ENCODE measurements at regions not wholly inside any gene's neighbourhood (a gene's known extent, or its start where the extent isn't known, plus 50 kb on each side); places are given as distances from the start of the nearest gene placed in this dataset.
A peak's percentile ranks its signal among the peaks of the same experiment; 100 is the strongest.

DNA sequence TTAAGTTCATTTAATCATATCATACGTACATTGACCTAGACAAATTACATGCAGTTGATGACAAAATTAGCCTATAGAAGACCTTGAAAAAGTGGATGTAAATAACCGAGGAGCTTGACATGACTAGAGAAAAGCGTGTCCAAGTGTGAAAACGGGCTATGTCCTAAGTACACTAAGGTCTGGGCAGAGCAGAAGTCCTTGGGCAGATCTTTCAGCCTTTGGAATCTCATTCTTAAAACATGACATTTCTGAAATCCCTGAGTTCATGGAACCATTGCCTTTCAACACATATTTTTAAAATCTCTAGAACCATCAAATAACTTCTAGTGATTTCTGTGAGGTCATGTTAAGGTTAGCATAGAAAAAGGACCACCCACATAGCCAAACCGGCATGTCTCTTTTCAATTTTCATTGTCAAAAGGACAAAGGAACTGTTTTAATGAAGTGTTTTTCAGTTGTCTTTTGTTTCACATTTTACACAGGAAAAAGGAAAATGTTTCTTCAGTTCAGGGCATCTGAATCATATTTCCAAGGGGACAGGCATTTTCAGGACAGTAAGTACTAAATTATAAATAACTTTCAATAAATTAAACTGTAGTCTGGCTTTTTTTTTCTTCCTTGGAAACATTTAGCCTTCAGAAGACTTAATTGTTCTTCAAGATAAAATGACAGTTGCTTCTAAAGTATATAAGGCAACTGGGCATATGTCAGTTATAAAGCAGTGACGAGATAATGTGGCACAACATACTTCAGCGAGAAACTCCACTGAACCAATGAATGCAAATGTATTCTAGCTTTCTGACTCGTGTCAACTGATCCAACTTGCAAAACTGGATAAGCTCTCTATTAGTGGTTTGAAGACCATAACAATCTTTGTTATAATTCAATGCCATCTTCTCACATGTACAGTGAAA is 416.8 kb downstream of the NFIB start:
- WGBS: 76% methylated on average over 8 of the region's 8 CpGs
- Histone ChIP-seq H3K4me1 (peaks cover 0 to 27% (median 12%) of the 10 kb centered on the region in 4 donors), H3K9me3 (no peaks in the 10 kb centered on the region), H3K27ac (replicated peaks in 1 of 4) (peak overlapping the region; percentile 13 to 40 (median 20)), H3K36me3 (no peaks in the 10 kb centered on the region), H3K4me3 (no peak overlapping the region), H3K27me3 (no peaks in the 10 kb centered on the region)
- intact Hi-C loops (cut with DNase I): no loop called here
- TF ChIP-seq POLR2A (IDR thresholded peaks at IDR 0.05; ENCODE audit: low read depth): no peak
- no peak for TF ChIP-seq EP300 (IDR thresholded peaks at IDR 0.05)
- TF ChIP-seq POLR2AphosphoS5 (IDR thresholded peaks at IDR 0.05): no peak
- TF ChIP-seq, protein P1, sequence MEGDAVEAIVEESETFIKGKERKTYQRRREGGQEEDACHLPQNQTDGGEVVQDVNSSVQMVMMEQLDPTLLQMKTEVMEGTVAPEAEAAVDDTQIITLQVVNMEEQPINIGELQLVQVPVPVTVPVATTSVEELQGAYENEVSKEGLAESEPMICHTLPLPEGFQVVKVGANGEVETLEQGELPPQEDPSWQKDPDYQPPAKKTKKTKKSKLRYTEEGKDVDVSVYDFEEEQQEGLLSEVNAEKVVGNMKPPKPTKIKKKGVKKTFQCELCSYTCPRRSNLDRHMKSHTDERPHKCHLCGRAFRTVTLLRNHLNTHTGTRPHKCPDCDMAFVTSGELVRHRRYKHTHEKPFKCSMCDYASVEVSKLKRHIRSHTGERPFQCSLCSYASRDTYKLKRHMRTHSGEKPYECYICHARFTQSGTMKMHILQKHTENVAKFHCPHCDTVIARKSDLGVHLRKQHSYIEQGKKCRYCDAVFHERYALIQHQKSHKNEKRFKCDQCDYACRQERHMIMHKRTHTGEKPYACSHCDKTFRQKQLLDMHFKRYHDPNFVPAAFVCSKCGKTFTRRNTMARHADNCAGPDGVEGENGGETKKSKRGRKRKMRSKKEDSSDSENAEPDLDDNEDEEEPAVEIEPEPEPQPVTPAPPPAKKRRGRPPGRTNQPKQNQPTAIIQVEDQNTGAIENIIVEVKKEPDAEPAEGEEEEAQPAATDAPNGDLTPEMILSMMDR (IDR thresholded peaks at IDR 0.05): no peak
- DNase-seq (ENCODE audit: extremely low spot score): no peak

DNA sequence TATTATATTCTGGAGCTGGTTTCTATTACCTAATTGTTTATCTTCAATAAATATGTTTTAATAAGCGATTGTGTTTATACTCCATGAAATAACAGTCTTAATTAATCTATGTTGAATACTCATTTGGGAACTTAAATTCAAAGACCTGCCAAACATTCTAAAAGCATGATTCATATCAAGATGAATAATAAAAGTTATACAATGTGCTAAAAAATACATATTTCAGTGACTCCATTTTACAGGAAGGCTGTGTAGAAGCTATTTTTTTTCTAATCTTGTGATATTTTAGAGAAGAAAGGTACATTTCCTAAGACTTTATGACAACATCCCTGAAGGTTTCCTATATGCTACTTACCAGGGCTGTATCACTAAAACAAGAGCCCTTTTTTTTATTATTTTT is 417.9 kb downstream of the NFIB start:
- Histone ChIP-seq H3K9me3 (no peaks in the 10 kb centered on the region), H3K4me3 (no peak overlapping the region), H3K27me3 (no peaks in the 10 kb centered on the region), H3K4me1 (peaks cover 0 to 27% (median 12%) of the 10 kb centered on the region in 4 donors), H3K36me3 (no peaks in the 10 kb centered on the region), H3K27ac (replicated peaks in 1 of 4) (peak overlapping the region in 1 of 4 donors; percentile 40)
- TF ChIP-seq, protein P1 (IDR thresholded peaks at IDR 0.05): no peak
- TF ChIP-seq EP300 (IDR thresholded peaks at IDR 0.05): no peak
- DNase-seq (ENCODE audit: extremely low spot score): no peak
- intact Hi-C loops (cut with DNase I): no loop called here
- 43% methylated on average over 1 of the region's 1 CpG for whole genome bisulfite sequencing

DNA sequence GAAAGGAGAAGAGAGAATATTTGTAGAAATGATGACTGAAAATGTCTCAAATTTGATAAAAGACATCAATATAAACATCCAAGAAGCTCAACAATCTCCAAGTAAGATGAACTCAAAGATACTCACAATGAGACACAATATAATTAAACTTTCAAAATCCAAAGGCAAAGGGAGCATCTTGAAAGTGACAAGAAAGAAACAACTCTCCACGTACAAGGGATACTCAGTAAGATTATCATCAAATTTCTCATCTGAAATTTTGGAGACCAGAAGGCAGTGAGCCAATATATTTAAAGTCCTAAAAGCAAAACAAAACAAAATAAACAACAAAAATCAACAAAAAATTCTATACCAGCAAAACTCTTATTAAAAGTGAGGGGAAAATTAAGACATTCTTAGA is 428.7 kb downstream of the NFIB start:
- Histone ChIP-seq H3K36me3 (no peaks in the 10 kb centered on the region), H3K4me1 (no peaks in the 10 kb centered on the region), H3K4me3 (no peak overlapping the region), H3K27me3 (no peaks in the 10 kb centered on the region), H3K27ac (replicated peaks in 1 of 4) (no peak overlapping the region), H3K9me3 (peaks cover 0 to 9% (median 0%) of the 10 kb centered on the region in 4 donors)
- intact Hi-C loops (cut with DNase I): no loop called here
- 94% methylated on average over 1 of the region's 1 CpG for WGBS
- no peak for DNase-seq (ENCODE audit: extremely low spot score)
- TF ChIP-seq, protein P1 (IDR thresholded peaks at IDR 0.05): no peak
- TF ChIP-seq POLR2AphosphoS5 (IDR thresholded peaks at IDR 0.05): no peak
- TF ChIP-seq POLR2A (IDR thresholded peaks at IDR 0.05; ENCODE audit: low read depth): no peak
- no peak for TF ChIP-seq EP300 (IDR thresholded peaks at IDR 0.05)

DNA sequence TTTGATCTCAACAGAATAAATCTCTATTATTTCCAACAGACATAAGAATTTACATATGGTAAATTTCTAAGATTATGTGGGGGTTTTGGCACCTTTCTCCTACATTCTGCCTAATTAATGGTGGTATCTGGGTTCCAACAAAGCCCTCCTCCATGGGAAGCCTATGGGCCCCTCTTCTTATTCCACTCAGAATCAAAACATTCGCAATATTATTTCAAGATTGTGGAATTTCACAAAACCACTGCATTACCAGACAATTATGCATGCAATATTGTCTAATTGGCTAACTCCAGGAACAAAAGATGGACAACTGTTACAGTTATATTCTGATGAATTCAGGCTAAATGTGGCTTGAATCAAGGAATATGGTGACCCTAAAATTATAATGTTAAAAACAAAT is 434.0 kb downstream of the NFIB start:
- TF ChIP-seq POLR2A (IDR thresholded peaks at IDR 0.05; ENCODE audit: low read depth) (no peak), POLR2AphosphoS5 (IDR thresholded peaks at IDR 0.05) (no peak), EP300 (IDR thresholded peaks at IDR 0.05) (no peak)
- TF ChIP-seq, protein P1 (IDR thresholded peaks at IDR 0.05): no peak
- Histone ChIP-seq H3K27ac (replicated peaks in 1 of 4) (no peak overlapping the region), H3K36me3 (no peaks in the 10 kb centered on the region), H3K9me3 (peaks cover 0 to 6% (median 0%) of the 10 kb centered on the region in 4 donors), H3K27me3 (no peaks in the 10 kb centered on the region), H3K4me1 (no peaks in the 10 kb centered on the region), H3K4me3 (no peak overlapping the region)
- WGBS: 95% methylated on average over 1 of the region's 1 CpG
- DNase-seq (ENCODE audit: extremely low spot score): no peak
- intact Hi-C loops (cut with DNase I): no loop called here

Data from esophagus muscularis mucosa (tissue), 4 donors.